ENCODE measurements at regions not wholly inside any gene's neighbourhood (a gene's known extent, or its start where the extent isn't known, plus 50 kb on each side); places are given as distances from the start of the nearest gene placed in this dataset.

GRCh38 chr6:40146902-40147301, 212.6 kb upstream of the MOCS1 start:
- no TSS peak for BruUV-seq (replicated peaks)
- Histone ChIP-seq H3K36me3 (replicated peaks in 1 of 2; ENCODE audit: control insufficient read depth in 1 of 2, insufficient read depth in 2 of 2, low read length in 2 of 2) (no peaks in the 10 kb centered on the region), H3K9me3 (ENCODE audit: low read length) (peaks cover 50% of the 10 kb centered on the region), H2AFZ (ENCODE audit: low read length) (no peak overlapping the region), H3K27me3 (ENCODE audit: control insufficient read depth in 1 of 2, insufficient read depth in 2 of 2, low read length in 2 of 2) (no peaks in the 10 kb centered on the region), H3K9ac (ENCODE audit: insufficient read depth, low read depth, low read length) (no peak overlapping the region), H3K4me2 (ENCODE audit: low read depth, low read length) (no peak overlapping the region), H3K4me1 (ENCODE audit: insufficient read depth, low read length) (peaks cover 5% of the 10 kb centered on the region; the same call in 1 of the 2 replicates), H3K27ac (ENCODE audit: extremely low read length, insufficient read depth, low read length) (no peak overlapping the region), H4K20me1 (ENCODE audit: insufficient read depth, low read length) (no peaks in the 10 kb centered on the region), H3K4me3 (replicated peaks in 1 of 3; ENCODE audit: insufficient read depth in 1 of 3, low read depth in 2 of 3, low read length in 3 of 3) (no peak overlapping the region), H3K79me2 (ENCODE audit: insufficient read depth, low read length) (no peaks in the 10 kb centered on the region)
- no peak for ATAC-seq
- in situ Hi-C loops (cut with HindIII; ENCODE audit: extremely low pct_ligation_motif_present, low pct_unique_long_range_greater_than_20kb) (no loop called here), intact Hi-C loops (cut with micrococcal nuclease; ENCODE audit: unreplicated experiment) (no loop called here)
- no peak for FAIRE-seq
- TF ChIP-seq HDAC2 (CRISPR knock-in tag; IDR thresholded peaks at IDR 0.05) = no peak
- no peak for DNase-seq (ENCODE audit: low spot score)
- 1% methylated on average over 3 of the region's 3 CpGs for WGBS (ENCODE audit: low lambda C conversion rate)
- ChIA-PET CTCF (ENCODE audit: low intra/inter-chr PET ratio, low total read pairs) (no interaction called here), POLR2A (no interaction called here)

- TF ChIP-seq NR2C2 (CRISPR knock-in tag; IDR thresholded peaks at IDR 0.05; ENCODE audit: borderline replicate concordance) (no peak), TRIM24 (CRISPR knock-in tag; IDR thresholded peaks at IDR 0.05) (no peak), ZNF232 (CRISPR knock-in tag; IDR thresholded peaks at IDR 0.05; ENCODE audit: borderline replicate concordance) (no peak), GABPB1 (CRISPR knock-in tag; IDR thresholded peaks at IDR 0.05) (no peak), ZNF570 (CRISPR knock-in tag; IDR thresholded peaks at IDR 0.05; ENCODE audit: borderline replicate concordance) (no peak), TFDP2 (CRISPR knock-in tag; IDR thresholded peaks at IDR 0.05) (no peak), YEATS2 (CRISPR knock-in tag; IDR thresholded peaks at IDR 0.05; ENCODE audit: borderline replicate concordance) (no peak)
- WGBS (ENCODE audit: low lambda C conversion rate) = 55% methylated on average over 2 of the region's 2 CpGs
- FAIRE-seq = no peak
- Histone ChIP-seq H3K36me3 (replicated peaks in 1 of 2; ENCODE audit: control insufficient read depth in 1 of 2, insufficient read depth in 2 of 2, low read length in 2 of 2) (no peaks in the 10 kb centered on the region), H3K9ac (ENCODE audit: insufficient read depth, low read depth, low read length) (no peak overlapping the region), H3K4me1 (ENCODE audit: insufficient read depth, low read length) (peaks cover 32% of the 10 kb centered on the region), H2AFZ (ENCODE audit: low read length) (no peak overlapping the region), H4K20me1 (ENCODE audit: insufficient read depth, low read length) (no peaks in the 10 kb centered on the region), H3K4me3 (replicated peaks in 1 of 3; ENCODE audit: insufficient read depth in 1 of 3, low read depth in 2 of 3, low read length in 3 of 3) (no peak overlapping the region), H3K9me3 (ENCODE audit: low read length) (peaks cover 49% of the 10 kb centered on the region), H3K4me2 (ENCODE audit: low read depth, low read length) (no peak overlapping the region), H3K79me2 (ENCODE audit: insufficient read depth, low read length) (no peaks in the 10 kb centered on the region), H3K27me3 (ENCODE audit: control insufficient read depth in 1 of 2, insufficient read depth in 2 of 2, low read length in 2 of 2) (no peaks in the 10 kb centered on the region), H3K27ac (ENCODE audit: extremely low read length, insufficient read depth, low read length) (no peak overlapping the region)
- no peak for ATAC-seq
- in situ Hi-C loops (cut with HindIII; ENCODE audit: extremely low pct_ligation_motif_present, low pct_unique_long_range_greater_than_20kb) = no loop called here
- BruUV-seq (replicated peaks) = no TSS peak
- ChIA-PET POLR2A (no interaction called here), CTCF (ENCODE audit: low intra/inter-chr PET ratio, low total read pairs) (no interaction called here)
- no peak for DNase-seq (ENCODE audit: low spot score)
- intact Hi-C loops (cut with micrococcal nuclease; ENCODE audit: unreplicated experiment) = no loop called here
Observed at GRCh38 chr6:40139447-40139846, 205.2 kb upstream of the MOCS1 start.
